Heart left ventricle (tissue), 16 donors: ENCODE measurements at regions not wholly inside any gene's neighbourhood (a gene's known extent, or its start where the extent isn't known, plus 50 kb on each side); places are given as distances from the start of the nearest gene placed in this dataset.

Experiments used
- ATAC-seq, 4 donors: fragments of 200-7000 bp; cut with Tn5 transposase; one replicate each; pipeline ENCODE4 v1.9.1; 2020 to 2022; ENCODE audit warnings: moderate library complexity in 4 of 4, mild to moderate bottlenecking in 3 of 4, moderate number of reproducible peaks in 1 of 4
- DNase-seq, 5 donors: peaks; one replicate each; pipeline ENCODE4 v3.0.0-alpha.2; 2020
- H3K27ac ChIP-seq, 12 donors: fragments of 200-600 bp; sonication (generic) in 4 of 12; one replicate each; pipeline versions ENCODE4 v1.5.0 to v1.8.0; 2016 to 2022; ENCODE audit warnings: mild to moderate bottlenecking in 2 of 12
- H3K27me3 ChIP-seq, 9 donors: fragments of 200-600 bp; sonication (generic) in 2 of 9; one replicate each; pipeline versions ENCODE4 v1.5.1 to v1.8.0; 2016 to 2022; ENCODE audit warnings: mild to moderate bottlenecking in 3 of 9
- H3K36me3 ChIP-seq, 9 donors: fragments of 200-600 bp; sonication (generic) in 2 of 9; one replicate each; pipeline versions ENCODE4 v1.5.0 to v1.8.0; 2018 to 2022; ENCODE audit warnings: mild to moderate bottlenecking in 2 of 9
- H3K4me1 ChIP-seq, 12 donors: fragments of 200-600 bp; sonication (generic) in 4 of 12; one replicate each; pipeline versions ENCODE4 v1.5.0 to v1.8.0; 2016 to 2022; ENCODE audit warnings: mild to moderate bottlenecking in 3 of 12
- H3K4me3 ChIP-seq, 12 donors: fragments of 200-600 bp; sonication (generic) in 4 of 12; one replicate each; pipeline versions ENCODE4 v1.5.0 to v1.8.0; 2017 to 2022; ENCODE audit warnings: mild to moderate bottlenecking in 9 of 12, moderate library complexity in 4 of 12
- H3K9me3 ChIP-seq, 12 donors: fragments of 200-600 bp; sonication (generic) in 4 of 12; one replicate each; pipeline versions ENCODE4 v1.5.0 to v1.8.0; 2016 to 2022; ENCODE audit warnings: mild to moderate bottlenecking in 1 of 12
- CTCF ChIP-seq, 12 donors: fragments of 200-600 bp; sonication (generic) in 4 of 12; IDR thresholded peaks; one replicate each; pipeline versions ENCODE4 v1.5.0 to v1.8.0; 2018 to 2022; ENCODE audit warnings: antibody characterized with exemption in 12 of 12, mild to moderate bottlenecking in 5 of 12
- POLR2A ChIP-seq, 2 donors: fragments of 450-650 bp; IDR thresholded peaks; one replicate each; pipeline ENCODE4 v1.6.1; 2017; ENCODE audit warnings: antibody characterized with exemption in 2 of 2, mild to moderate bottlenecking in 2 of 2, moderate library complexity in 2 of 2
- WGBS, 4 donors: extraction: QIAGEN DNeasy Blood & Tissue Kit in 2 of 4; methylation state at CpG; one replicate each; pipeline versions ENCODE4 v1.1.5 to v1.1.7; 2013 to 2018; 5-methylcytosine and 5-hydroxymethylcytosine counted together
- intact Hi-C, 10 donors: fragments of 100-400 bp; cut with DNase I; formaldehyde crosslinking; loops; one replicate each; pipeline versions ENCODE4 v1.11.1 to v1.14.2; 2022
- donor health status: ischemic (EF 13 %, LVEDD 7.1; RV severe dilation, severe dysfunction).
- donor health status: healthy with polysubstance abuse.
- donor health status: DM: no; HTN: yes; CAD: no.
- donor health status: DM: no; HTN: no; CAD: no.
- donor health status: ischemic (EF 25% LVEDD 6.9; RV normal size, moderate dysfunction).
- donor health status: ischemic (EF 25% LVEDD 5.7; RV mildly dilated, moderate dysfunction).
- donor health status: healthy.
- donor health status: DM: yes; HTN: yes; CAD: no.
- donor health status: ischemic (EF 35%, LVEDD 5.7; RV mildly dilated, moderate dysfunction).
- donor health status: nonischemic (EF 11% LVEDD 7.7; RV severe dilation, severe dysfunction).
- donor health status: DM: yes; HTN: yes; CAD: no.
- donor health status: PGD.
- donor health status: ischemic (EF 29% LVEDD 5.4; RV normal size, mild dysfunction).
- donor health status: nonischemic (EF 23%, LVEDD 6.1; RV moderate dilation, normal function).

GRCh38 chr3:78013653-78014052, 973.8 kb downstream of the ROBO2 start:
- Histone ChIP-seq H3K36me3 (no peaks in the 10 kb centered on the region), H3K4me3 (no peak overlapping the region), H3K27ac (no peak overlapping the region), H3K27me3 (no peaks in the 10 kb centered on the region), H3K9me3 (no peaks in the 10 kb centered on the region), H3K4me1 (no peaks in the 10 kb centered on the region)
- intact Hi-C loops, result no loop called here
- ATAC-seq (no peak), DNase-seq (no peak)
- WGBS, 4 donors, result 73 to 89% (median 79%) methylated on average over 1 of the region's 1 CpG
- TF ChIP-seq POLR2A (IDR thresholded peaks at IDR 0.05) (no peak), CTCF (IDR thresholded peaks at IDR 0.05) (no peak)

GRCh38 chr3:78015856-78016255, 976.0 kb downstream of the ROBO2 start:
- Histone ChIP-seq H3K4me1 (no peaks in the 10 kb centered on the region), H3K36me3 (no peaks in the 10 kb centered on the region), H3K27me3 (no peaks in the 10 kb centered on the region), H3K9me3 (no peaks in the 10 kb centered on the region), H3K27ac (no peak overlapping the region), H3K4me3 (no peak overlapping the region)
- ATAC-seq (no peak), DNase-seq (no peak)
- TF ChIP-seq POLR2A (IDR thresholded peaks at IDR 0.05) (no peak), CTCF (IDR thresholded peaks at IDR 0.05) (no peak)
- intact Hi-C loops, result no loop called here
- 55 to 78% (median 70%) methylated on average over 1 of the region's 1 CpG for WGBS, 4 donors

GRCh38 chr3:78021710-78022109, 981.8 kb downstream of the ROBO2 start:
- H3K27me3 ChIP-seq, result no peaks in the 10 kb centered on the region
- ATAC-seq (no peak), DNase-seq (no peak)
- no peak overlapping the region for H3K4me3 ChIP-seq
- H3K4me1 ChIP-seq, result no peaks in the 10 kb centered on the region
- intact Hi-C loops, result no loop called here
- WGBS, 4 donors, result 80 to 86% (median 84%) methylated on average over 3 of the region's 3 CpGs
- H3K27ac ChIP-seq, result no peak overlapping the region
- TF ChIP-seq CTCF (IDR thresholded peaks at IDR 0.05), result no peak
- H3K9me3 ChIP-seq, result no peaks in the 10 kb centered on the region
- H3K36me3 ChIP-seq, result no peaks in the 10 kb centered on the region

GRCh38 chr3:78022232-78022631, 982.3 kb downstream of the ROBO2 start:
- no peak for DNase-seq
- 82 to 90% (median 87%) methylated on average over 5 of the region's 5 CpGs for WGBS, 4 donors
- H3K4me3 ChIP-seq, result no peak overlapping the region
- H3K36me3 ChIP-seq, result no peaks in the 10 kb centered on the region
- no peaks in the 10 kb centered on the region for H3K27me3 ChIP-seq
- TF ChIP-seq POLR2A (IDR thresholded peaks at IDR 0.05) (no peak), CTCF (IDR thresholded peaks at IDR 0.05) (no peak)
- no peaks in the 10 kb centered on the region for H3K4me1 ChIP-seq
- intact Hi-C loops, result no loop called here
- H3K9me3 ChIP-seq, result no peaks in the 10 kb centered on the region
- no peak for ATAC-seq
- H3K27ac ChIP-seq, result no peak overlapping the region
